GM23338 (cell line): ENCODE measurements at regions not wholly inside any gene's neighbourhood (a gene's known extent, or its start where the extent isn't known, plus 50 kb on each side); places are given as distances from the start of the nearest gene placed in this dataset.

Experiments
- CREB1 ChIP-seq: fragments of 250-450 bp; sonication (Bioruptor Pico); IDR thresholded peaks from 2 replicates; pipeline ENCODE4 v1.5.0; 2020; ENCODE audit warnings: low read depth, mild to moderate bottlenecking, moderate library complexity
- EZH2 ChIP-seq: fragments of 200-600 bp; sonication (generic); IDR thresholded peaks from one replicate; pipeline ENCODE4 v1.8.0; 2017; ENCODE audit warnings: antibody characterized with exemption, mild to moderate bottlenecking, low read depth; ENCODE audit not compliant: unreplicated experiment
- EZH2phosphoT487 ChIP-seq: fragments of 200-600 bp; sonication (generic); IDR thresholded peaks from one replicate; pipeline ENCODE4 v1.8.1; 2018; ENCODE audit warnings: antibody characterized with exemption; ENCODE audit not compliant: unreplicated experiment
- JUNB ChIP-seq: IDR thresholded peaks from one replicate; pipeline ENCODE4 v1.6.1; 2016; ENCODE audit warnings: antibody characterized with exemption; ENCODE audit not compliant: unreplicated experiment
- NANOG ChIP-seq: IDR thresholded peaks from 2 replicates; pipeline ENCODE4 v1.6.1; 2016; ENCODE audit warnings: antibody characterized with exemption, borderline replicate concordance
- POLR2AphosphoS5 ChIP-seq: IDR thresholded peaks from 2 replicates; pipeline ENCODE4 v1.6.1; 2016; ENCODE audit warnings: antibody characterized with exemption, low read depth
- TF ChIP-seq, protein P1 (sequence below), 2 experiments: fragments of 200-600 bp in 1 of 2; sonication (generic) in 1 of 2; conservative IDR thresholded peaks; 2 replicates each; pipeline versions ENCODE4 v1.5.1 to v1.6.1; 2016 to 2017; ENCODE audit warnings: antibody characterized with exemption in 2 of 2, low read depth in 2 of 2, mild to moderate bottlenecking in 2 of 2, moderate library complexity in 1 of 2
- TF ChIP-seq, protein P2 (sequence below): IDR thresholded peaks from 2 replicates; pipeline ENCODE4 v1.6.1; 2016; ENCODE audit warnings: antibody characterized with exemption
- TF ChIP-seq, protein P3 (sequence below): IDR thresholded peaks from one replicate; pipeline ENCODE4 v1.6.1; 2018; ENCODE audit warnings: antibody characterized with exemption; ENCODE audit not compliant: unreplicated experiment

DNA sequence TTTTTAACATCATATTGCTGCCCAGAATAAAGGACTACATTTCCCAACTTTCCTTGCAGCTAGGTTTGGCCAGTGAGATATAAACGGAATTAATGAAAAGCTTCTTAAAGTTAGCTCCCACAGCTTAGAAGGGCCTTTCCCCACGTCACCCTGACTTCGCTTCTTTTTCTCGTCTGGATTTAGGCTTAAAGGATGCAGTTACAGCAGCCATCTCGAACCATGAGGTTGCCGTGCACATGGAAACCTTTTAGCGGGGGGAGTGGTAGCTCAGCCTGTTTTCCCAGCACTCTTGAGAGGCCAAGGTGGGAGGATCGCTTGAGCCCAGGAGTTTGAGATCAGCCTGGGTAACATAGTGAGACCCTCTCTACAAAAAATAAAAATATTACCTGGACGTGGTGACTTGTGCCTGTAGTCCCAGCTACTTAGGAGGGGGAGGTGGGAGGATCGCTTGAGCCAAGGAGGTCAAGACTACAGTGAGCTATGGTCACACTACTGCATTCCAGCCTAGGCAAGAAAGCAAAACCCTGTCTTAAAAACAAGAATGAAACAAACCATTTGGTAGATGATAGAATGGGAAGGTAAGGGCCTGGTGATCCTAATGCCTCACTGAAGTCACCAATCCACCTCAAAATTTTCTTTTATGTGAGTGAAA is 64.3 kb upstream of the C1GALT1 start:
- TF ChIP-seq, protein P1, sequence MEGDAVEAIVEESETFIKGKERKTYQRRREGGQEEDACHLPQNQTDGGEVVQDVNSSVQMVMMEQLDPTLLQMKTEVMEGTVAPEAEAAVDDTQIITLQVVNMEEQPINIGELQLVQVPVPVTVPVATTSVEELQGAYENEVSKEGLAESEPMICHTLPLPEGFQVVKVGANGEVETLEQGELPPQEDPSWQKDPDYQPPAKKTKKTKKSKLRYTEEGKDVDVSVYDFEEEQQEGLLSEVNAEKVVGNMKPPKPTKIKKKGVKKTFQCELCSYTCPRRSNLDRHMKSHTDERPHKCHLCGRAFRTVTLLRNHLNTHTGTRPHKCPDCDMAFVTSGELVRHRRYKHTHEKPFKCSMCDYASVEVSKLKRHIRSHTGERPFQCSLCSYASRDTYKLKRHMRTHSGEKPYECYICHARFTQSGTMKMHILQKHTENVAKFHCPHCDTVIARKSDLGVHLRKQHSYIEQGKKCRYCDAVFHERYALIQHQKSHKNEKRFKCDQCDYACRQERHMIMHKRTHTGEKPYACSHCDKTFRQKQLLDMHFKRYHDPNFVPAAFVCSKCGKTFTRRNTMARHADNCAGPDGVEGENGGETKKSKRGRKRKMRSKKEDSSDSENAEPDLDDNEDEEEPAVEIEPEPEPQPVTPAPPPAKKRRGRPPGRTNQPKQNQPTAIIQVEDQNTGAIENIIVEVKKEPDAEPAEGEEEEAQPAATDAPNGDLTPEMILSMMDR (conservative IDR thresholded peaks at IDR 0.05; ENCODE audit: low read depth in 2 of 2) = no peak
- TF ChIP-seq NANOG (no peak), POLR2AphosphoS5 (no peak), EZH2 (no peak), EZH2phosphoT487 (no peak), JUNB (no peak), CREB1 (no peak)
- TF ChIP-seq, protein P2, sequence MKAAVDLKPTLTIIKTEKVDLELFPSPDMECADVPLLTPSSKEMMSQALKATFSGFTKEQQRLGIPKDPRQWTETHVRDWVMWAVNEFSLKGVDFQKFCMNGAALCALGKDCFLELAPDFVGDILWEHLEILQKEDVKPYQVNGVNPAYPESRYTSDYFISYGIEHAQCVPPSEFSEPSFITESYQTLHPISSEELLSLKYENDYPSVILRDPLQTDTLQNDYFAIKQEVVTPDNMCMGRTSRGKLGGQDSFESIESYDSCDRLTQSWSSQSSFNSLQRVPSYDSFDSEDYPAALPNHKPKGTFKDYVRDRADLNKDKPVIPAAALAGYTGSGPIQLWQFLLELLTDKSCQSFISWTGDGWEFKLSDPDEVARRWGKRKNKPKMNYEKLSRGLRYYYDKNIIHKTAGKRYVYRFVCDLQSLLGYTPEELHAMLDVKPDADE = no peak
- TF ChIP-seq, protein P3, sequence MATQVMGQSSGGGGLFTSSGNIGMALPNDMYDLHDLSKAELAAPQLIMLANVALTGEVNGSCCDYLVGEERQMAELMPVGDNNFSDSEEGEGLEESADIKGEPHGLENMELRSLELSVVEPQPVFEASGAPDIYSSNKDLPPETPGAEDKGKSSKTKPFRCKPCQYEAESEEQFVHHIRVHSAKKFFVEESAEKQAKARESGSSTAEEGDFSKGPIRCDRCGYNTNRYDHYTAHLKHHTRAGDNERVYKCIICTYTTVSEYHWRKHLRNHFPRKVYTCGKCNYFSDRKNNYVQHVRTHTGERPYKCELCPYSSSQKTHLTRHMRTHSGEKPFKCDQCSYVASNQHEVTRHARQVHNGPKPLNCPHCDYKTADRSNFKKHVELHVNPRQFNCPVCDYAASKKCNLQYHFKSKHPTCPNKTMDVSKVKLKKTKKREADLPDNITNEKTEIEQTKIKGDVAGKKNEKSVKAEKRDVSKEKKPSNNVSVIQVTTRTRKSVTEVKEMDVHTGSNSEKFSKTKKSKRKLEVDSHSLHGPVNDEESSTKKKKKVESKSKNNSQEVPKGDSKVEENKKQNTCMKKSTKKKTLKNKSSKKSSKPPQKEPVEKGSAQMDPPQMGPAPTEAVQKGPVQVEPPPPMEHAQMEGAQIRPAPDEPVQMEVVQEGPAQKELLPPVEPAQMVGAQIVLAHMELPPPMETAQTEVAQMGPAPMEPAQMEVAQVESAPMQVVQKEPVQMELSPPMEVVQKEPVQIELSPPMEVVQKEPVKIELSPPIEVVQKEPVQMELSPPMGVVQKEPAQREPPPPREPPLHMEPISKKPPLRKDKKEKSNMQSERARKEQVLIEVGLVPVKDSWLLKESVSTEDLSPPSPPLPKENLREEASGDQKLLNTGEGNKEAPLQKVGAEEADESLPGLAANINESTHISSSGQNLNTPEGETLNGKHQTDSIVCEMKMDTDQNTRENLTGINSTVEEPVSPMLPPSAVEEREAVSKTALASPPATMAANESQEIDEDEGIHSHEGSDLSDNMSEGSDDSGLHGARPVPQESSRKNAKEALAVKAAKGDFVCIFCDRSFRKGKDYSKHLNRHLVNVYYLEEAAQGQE = no peak
